Thyroid gland (tissue), 4 donors: ENCODE measurements at regions not wholly inside any gene's neighbourhood (a gene's known extent, or its start where the extent isn't known, plus 50 kb on each side); places are given as distances from the start of the nearest gene placed in this dataset.

ENCODE experiments used
- POLR2A ChIP-seq, 2 donors: fragments of 450-650 bp; IDR thresholded peaks; one replicate each; pipeline ENCODE4 v1.6.1; 2017; ENCODE audit warnings: antibody characterized with exemption in 2 of 2, mild to moderate bottlenecking in 2 of 2, moderate library complexity in 1 of 2
- TF ChIP-seq, protein P1 (sequence below), 6 experiments: fragments of 200-600 bp in 3 of 6; fragments of 450-650 bp in 3 of 6; sonication (generic) in 3 of 6; IDR thresholded peaks; one replicate each; pipeline ENCODE4 v1.5.1; 2016 to 2019; ENCODE audit warnings: antibody characterized with exemption in 6 of 6, mild to moderate bottlenecking in 2 of 6, inconsistent platforms in 1 of 6, moderate library complexity in 1 of 6

DNA sequence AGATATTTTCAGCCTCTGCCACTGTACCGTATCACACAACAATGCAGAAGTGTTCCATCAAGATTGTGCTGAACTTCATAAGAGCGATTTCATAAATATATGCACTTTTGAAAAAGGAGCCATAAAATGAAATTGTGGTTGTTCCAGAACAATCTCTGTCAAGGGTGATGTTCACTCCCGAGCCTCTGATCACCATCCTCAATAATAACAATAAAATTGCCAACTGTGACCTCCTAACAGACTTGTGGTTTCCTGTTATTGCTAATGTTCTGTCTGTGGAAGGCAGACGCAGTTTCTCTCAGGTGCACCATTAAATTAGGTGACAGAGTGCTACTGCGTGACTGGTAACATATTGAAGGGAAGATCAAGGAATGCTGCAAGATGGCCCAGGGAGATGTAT lies 383.7 kb downstream of the SOCS6 start:
- TF ChIP-seq, protein P1, sequence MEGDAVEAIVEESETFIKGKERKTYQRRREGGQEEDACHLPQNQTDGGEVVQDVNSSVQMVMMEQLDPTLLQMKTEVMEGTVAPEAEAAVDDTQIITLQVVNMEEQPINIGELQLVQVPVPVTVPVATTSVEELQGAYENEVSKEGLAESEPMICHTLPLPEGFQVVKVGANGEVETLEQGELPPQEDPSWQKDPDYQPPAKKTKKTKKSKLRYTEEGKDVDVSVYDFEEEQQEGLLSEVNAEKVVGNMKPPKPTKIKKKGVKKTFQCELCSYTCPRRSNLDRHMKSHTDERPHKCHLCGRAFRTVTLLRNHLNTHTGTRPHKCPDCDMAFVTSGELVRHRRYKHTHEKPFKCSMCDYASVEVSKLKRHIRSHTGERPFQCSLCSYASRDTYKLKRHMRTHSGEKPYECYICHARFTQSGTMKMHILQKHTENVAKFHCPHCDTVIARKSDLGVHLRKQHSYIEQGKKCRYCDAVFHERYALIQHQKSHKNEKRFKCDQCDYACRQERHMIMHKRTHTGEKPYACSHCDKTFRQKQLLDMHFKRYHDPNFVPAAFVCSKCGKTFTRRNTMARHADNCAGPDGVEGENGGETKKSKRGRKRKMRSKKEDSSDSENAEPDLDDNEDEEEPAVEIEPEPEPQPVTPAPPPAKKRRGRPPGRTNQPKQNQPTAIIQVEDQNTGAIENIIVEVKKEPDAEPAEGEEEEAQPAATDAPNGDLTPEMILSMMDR (IDR thresholded peaks at IDR 0.05) = no peak
- no peak for TF ChIP-seq POLR2A (IDR thresholded peaks at IDR 0.05)
